Panc1 (cell line): ENCODE measurements at regions not wholly inside any gene's neighbourhood (a gene's known extent, or its start where the extent isn't known, plus 50 kb on each side); places are given as distances from the start of the nearest gene placed in this dataset.

Experiments
- CTCF ChIP-seq: fragments of 450-650 bp; IDR thresholded peaks from 2 replicates; pipeline ENCODE4 v1.5.1; 2017; ENCODE audit warnings: mild to moderate bottlenecking
- POLR2AphosphoS5 ChIP-seq: IDR thresholded peaks from 2 replicates; pipeline ENCODE4 v1.6.1; 2012; ENCODE audit warnings: mild to moderate bottlenecking, low read depth, low read length, moderate library complexity
- SIN3A ChIP-seq: IDR thresholded peaks from 2 replicates; pipeline ENCODE4 v1.6.1; 2012; ENCODE audit warnings: low read depth, mild to moderate bottlenecking, low read length, moderate library complexity, borderline replicate concordance; ENCODE audit not compliant: insufficient read depth

- TF ChIP-seq CTCF: no peak
- TF ChIP-seq SIN3A: no peak
- no peak for TF ChIP-seq POLR2AphosphoS5
These were observed 170.9 kb upstream of the SYT6 start for GRCh38 chr1:114324662-114324965.
